ENCODE measurements at regions not wholly inside any gene's neighbourhood (a gene's known extent, or its start where the extent isn't known, plus 50 kb on each side); places are given as distances from the start of the nearest gene placed in this dataset.

DNA sequence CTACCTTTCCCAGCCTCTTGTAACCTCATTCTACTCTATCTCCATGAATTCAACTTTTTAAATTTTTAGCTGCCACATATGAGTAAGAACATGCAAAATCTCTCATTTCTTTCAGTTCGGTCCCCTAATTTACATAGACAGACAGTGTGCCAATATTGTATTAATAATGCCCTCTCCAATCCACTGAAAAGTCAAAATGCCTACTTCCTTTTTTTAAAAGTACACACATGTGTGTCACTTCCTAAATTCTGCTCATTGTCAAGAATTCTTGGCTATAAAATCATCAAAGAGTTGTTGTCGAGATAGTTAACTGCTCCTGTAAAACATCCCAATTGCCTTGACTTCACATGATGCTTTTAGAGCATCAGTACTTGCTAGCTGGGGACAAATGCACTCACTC, 84.2 kb upstream of the IL12A start (continued):
- no peak for TF ChIP-seq ATF3 (IDR thresholded peaks at IDR 0.05)
- TF ChIP-seq EZH2 (IDR thresholded peaks at IDR 0.05): no peak
- no peak for TF ChIP-seq ELF1 (IDR thresholded peaks at IDR 0.05; ENCODE audit: borderline replicate concordance, low read depth)

DNA sequence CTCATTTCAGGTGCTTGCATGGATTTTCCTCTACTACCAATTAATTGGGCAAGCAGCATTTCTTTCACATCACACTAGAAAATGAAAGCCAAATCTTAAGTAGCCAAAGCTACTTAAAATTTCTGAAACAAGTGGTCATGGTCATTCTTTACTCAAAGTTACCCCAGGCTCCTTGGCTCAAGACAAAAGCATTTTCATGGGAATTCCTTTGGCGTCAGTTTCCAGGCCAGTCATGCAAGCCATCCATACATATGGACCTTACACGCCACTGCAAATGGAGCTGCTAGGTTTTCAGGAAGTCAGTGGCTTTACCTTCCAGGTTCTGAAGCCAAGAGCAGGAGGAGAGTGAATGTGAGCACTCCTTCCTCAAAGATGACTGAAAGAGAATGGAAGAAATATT, 83.7 kb upstream of the IL12A start:
- ChIA-PET CTCF (no interaction called here), RAD21 (ENCODE audit: low non-redundant PET in 1 of 2, low total read pairs in 2 of 2, uncharacterized antibody in 2 of 2, unreplicated experiment in 2 of 2) (no interaction called here), POLR2A (no interaction called here)
- no TSS peak for BruUV-seq (replicated peaks)
- Histone ChIP-seq H3K36me3 (ENCODE audit: control insufficient read depth in 1 of 2, insufficient read depth in 2 of 2, low read length in 2 of 2) (no peaks in the 10 kb centered on the region), H3K27me3 (ENCODE audit: insufficient read depth, low read length) (no peaks in the 10 kb centered on the region), H4K20me1 (ENCODE audit: insufficient read depth) (no peaks in the 10 kb centered on the region), H3K27ac (ENCODE audit: low read depth, low read length) (no peak overlapping the region), H3K4me3 (replicated peaks in 1 of 2; ENCODE audit: low read depth in 1 of 2, low read length in 2 of 2) (no peak overlapping the region), H3K9me2 (ENCODE audit: insufficient read depth) (peaks cover 1% of the 10 kb centered on the region; the same call in 1 of the 2 replicates), H3K9me3 (ENCODE audit: control insufficient read depth in 1 of 2, insufficient read depth in 1 of 2, low read depth in 1 of 2, low read length in 2 of 2) (no peaks in the 10 kb centered on the region), H2AFZ (ENCODE audit: low read depth, low read length, poor library complexity, severe bottlenecking) (no peak overlapping the region), H3K79me2 (ENCODE audit: insufficient read depth, low read length) (no peaks in the 10 kb centered on the region), H3K4me1 (ENCODE audit: control insufficient read depth in 1 of 2, insufficient read depth in 2 of 2, low read length in 2 of 2) (no peaks in the 10 kb centered on the region), H3K4me2 (ENCODE audit: low read length) (no peak overlapping the region), H3K9ac (ENCODE audit: low read length) (no peak overlapping the region)
- intact Hi-C loops (cut with micrococcal nuclease): no loop called here
- TF ChIP-seq SRF (IDR thresholded peaks at IDR 0.05; ENCODE audit: low read depth) (no peak), JUND (IDR thresholded peaks at IDR 0.05) (no peak), EZH2phosphoT487 (IDR thresholded peaks at IDR 0.05; ENCODE audit: borderline replicate concordance) (no peak), FOSL1 (IDR thresholded peaks at IDR 0.05; ENCODE audit: low read depth) (no peak), POLR2A (IDR thresholded peaks at IDR 0.05; ENCODE audit: borderline replicate concordance, extremely low read depth, insufficient read depth, insufficient read length) (no peak), TCF7L2 (IDR thresholded peaks at IDR 0.05; ENCODE audit: borderline replicate concordance, extremely low read depth, insufficient read depth, insufficient read length) (no peak), SIN3A (IDR thresholded peaks at IDR 0.05; ENCODE audit: low read depth) (no peak), ZFX (IDR thresholded peaks at IDR 0.05) (no peak), ATF3 (IDR thresholded peaks at IDR 0.05) (no peak)
- ATAC-seq (no peak), DNase-seq (ENCODE audit: low read depth, low spot score) (no peak)

All from HCT116 (cell line).